BJ (cell line): ENCODE measurements at regions not wholly inside any gene's neighbourhood (a gene's known extent, or its start where the extent isn't known, plus 50 kb on each side); places are given as distances from the start of the nearest gene placed in this dataset.

Experiments used
- CTCF ChIA-PET: fragments of 350-600 bp; formaldehyde crosslinking; extraction: SDS; loops from one replicate; lab custom pipeline; 2021; ENCODE audit warnings: antibody characterized with exemption, inconsistent platforms; lab: Yijun Ruan, JAX
- POLR2A ChIA-PET: fragments of 300-600 bp; sonication (Branson Sonifier 250); formaldehyde crosslinking; extraction: SDS; loops from one replicate; lab custom pipeline; 2021; ENCODE audit warnings: antibody characterized with exemption; lab: Charles Lee
- DNase-seq: peaks from one replicate; pipeline ENCODE4 v3.0.0-alpha.2; 2011; ENCODE audit warnings: low read depth
- H3K27me3 ChIP-seq: 2 replicates; pipeline ENCODE4 v1.6.0; 2011; ENCODE audit warnings: low read length; ENCODE audit not compliant: control insufficient read depth, insufficient read depth
- H3K36me3 ChIP-seq: 2 replicates; pipeline ENCODE4 v1.5.1; 2011; ENCODE audit warnings: low read length; ENCODE audit not compliant: control insufficient read depth, insufficient read depth
- H3K4me3 ChIP-seq: 2 replicates; pipeline ENCODE4 v1.5.1; 2011; ENCODE audit warnings: low read depth, mild to moderate bottlenecking, control low read depth, low read length
- TF ChIP-seq, protein P1 (sequence below): IDR thresholded peaks from 2 replicates; pipeline ENCODE4 v1.5.1; 2011; ENCODE audit warnings: low read depth, mild to moderate bottlenecking, control low read depth, inconsistent platforms, low read length, moderate library complexity; ENCODE audit not compliant: insufficient read depth

DNA sequence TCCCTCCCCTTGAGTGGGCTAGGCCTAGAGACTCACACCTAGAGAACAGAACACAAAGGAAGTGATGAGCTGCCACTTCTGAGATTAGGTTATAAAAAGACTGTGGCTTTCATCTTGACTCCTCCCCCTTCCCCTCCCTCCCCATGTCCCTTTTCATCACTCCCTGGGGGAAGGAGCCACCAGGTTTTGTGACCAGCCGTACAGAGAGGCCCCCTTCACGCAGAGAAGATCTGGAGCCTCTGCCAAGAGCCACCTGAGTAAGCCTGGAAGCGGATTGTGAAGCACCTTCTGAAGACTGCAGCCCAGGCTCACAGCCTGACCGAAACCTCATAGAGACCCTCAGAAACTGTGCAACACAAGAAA is 118.4 kb upstream of the NXT1 start:
- H3K4me3 ChIP-seq, result no peak overlapping the region

DNA sequence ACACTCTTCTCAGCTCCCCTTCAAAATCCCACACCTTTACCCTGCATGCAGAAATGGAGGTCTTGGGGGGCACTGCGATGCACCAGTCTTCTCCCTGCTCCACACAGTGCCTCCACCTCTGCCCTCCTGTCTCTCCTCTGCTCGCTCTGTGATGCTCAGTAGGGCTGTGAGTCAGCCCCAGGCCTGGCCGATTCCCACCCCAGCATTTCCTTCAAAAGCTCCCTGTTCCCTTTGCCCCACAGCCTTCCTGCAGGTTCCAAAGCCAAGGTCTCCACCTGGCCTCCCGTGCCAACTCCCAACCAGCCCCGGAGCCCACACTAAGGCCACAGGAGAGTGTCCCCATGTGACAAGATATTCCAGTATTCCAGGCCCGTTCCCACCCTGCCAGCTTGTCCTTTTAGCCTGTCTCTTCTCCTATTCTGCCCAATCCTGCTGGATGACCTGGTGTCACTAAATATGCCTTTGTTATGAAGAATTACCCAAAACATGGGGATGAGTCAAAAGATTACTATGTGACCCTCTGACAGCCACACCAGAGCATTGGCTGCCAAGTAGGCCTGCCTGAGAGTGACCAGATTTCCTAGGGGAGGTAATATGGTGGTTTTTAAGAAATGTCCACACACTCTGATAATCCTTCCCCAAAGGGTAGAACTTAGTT is 118.9 kb upstream of the NXT1 start:
- Histone ChIP-seq H3K4me3 (no peak overlapping the region), H3K27me3 (no peaks in the 10 kb centered on the region), H3K36me3 (no peaks in the 10 kb centered on the region)
- ChIA-PET CTCF (interaction anchor here (0.6 to 1.5 kb wide), 4 partner anchors 12 to 1512 kb away, joined by 3 to 4 read pairs (median 3); no protein-coding TSS in a partner anchor), POLR2A (no interaction called here)
- TF ChIP-seq, protein P1, sequence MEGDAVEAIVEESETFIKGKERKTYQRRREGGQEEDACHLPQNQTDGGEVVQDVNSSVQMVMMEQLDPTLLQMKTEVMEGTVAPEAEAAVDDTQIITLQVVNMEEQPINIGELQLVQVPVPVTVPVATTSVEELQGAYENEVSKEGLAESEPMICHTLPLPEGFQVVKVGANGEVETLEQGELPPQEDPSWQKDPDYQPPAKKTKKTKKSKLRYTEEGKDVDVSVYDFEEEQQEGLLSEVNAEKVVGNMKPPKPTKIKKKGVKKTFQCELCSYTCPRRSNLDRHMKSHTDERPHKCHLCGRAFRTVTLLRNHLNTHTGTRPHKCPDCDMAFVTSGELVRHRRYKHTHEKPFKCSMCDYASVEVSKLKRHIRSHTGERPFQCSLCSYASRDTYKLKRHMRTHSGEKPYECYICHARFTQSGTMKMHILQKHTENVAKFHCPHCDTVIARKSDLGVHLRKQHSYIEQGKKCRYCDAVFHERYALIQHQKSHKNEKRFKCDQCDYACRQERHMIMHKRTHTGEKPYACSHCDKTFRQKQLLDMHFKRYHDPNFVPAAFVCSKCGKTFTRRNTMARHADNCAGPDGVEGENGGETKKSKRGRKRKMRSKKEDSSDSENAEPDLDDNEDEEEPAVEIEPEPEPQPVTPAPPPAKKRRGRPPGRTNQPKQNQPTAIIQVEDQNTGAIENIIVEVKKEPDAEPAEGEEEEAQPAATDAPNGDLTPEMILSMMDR, result no peak
- DNase-seq, result no peak

More for the DNA sequence above, 118.4 kb upstream of the NXT1 start:
- TF ChIP-seq, protein P1, result no peak
- no peak for DNase-seq
- Histone ChIP-seq H3K36me3 (no peaks in the 10 kb centered on the region), H3K27me3 (no peaks in the 10 kb centered on the region)
- CTCF ChIA-PET, result interaction anchor here (1.1 to 1.5 kb wide), 3 partner anchors 12 to 37 kb away, joined by 3 to 4 read pairs (median 3); no protein-coding TSS in a partner anchor
- POLR2A ChIA-PET, result no interaction called here

DNA sequence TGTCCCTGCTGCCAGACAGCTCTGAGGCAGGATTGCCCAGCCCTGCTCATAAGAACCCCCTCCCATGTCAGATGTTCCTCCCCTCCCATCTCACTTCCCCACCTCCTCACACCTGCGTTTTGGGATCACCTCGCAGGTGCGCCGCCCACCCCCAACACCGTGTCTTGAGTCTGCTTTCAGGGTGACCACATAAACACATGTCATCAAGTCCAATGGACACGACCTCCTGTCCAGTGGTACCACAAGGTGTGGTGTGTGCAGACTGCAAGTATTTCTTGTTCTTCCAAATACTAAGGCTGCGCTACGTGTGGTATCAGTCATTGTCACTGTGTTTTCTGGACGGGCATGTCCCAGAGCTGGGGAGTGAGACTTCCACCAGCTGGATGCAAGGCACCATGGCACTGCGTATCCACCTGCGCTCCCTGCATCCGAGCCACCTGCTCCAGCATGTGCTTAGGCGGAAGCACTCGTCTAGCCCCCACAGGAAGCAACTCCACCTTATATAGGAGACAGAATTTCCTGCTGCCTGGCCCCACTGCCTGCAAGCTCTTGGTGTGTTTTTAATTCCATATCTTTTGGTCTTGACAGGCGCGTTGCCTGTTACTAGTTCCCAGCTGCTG is 119.7 kb upstream of the NXT1 start:
- TF ChIP-seq, protein P1, result no peak
- ChIA-PET CTCF (interaction anchor here (0.6 to 1.5 kb wide), 5 partner anchors 13 to 1512 kb away, joined by 3 read pairs; no protein-coding TSS in a partner anchor), POLR2A (no interaction called here)

DNA sequence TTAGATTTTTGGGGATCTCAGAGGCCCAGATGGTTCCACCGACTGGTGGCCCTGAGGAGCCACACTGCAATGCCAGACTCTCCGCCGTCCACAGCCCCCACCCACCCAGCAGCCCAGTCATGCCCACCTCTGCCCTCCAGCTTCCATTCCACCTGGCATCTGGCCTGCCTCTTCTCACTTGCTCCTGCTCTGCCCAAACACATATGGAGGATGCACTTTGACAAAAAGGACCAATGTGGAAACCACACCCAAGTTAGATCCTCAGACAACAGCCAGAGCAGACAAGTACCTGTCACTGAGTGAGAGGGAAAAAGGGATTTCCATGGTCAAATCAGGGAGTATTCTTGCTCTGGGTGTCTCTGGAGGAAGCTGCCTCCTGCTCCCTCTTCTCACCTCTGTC is 120.6 kb upstream of the NXT1 start:
- TF ChIP-seq, protein P1, result no peak
- ChIA-PET POLR2A (no interaction called here), CTCF (interaction anchor here (0.6 kb wide), 2 partner anchors 179 to 211 kb away, joined by 3 read pairs; no protein-coding TSS in a partner anchor)
- H3K4me3 ChIP-seq, result no peak overlapping the region
- H3K27me3 ChIP-seq, result no peaks in the 10 kb centered on the region
- H3K36me3 ChIP-seq, result no peaks in the 10 kb centered on the region
- no peak for DNase-seq

More for the DNA sequence above, 119.7 kb upstream of the NXT1 start:
- no peaks in the 10 kb centered on the region for H3K27me3 ChIP-seq
- no peak overlapping the region for H3K4me3 ChIP-seq
- H3K36me3 ChIP-seq, result no peaks in the 10 kb centered on the region
- DNase-seq, result no peak

DNA sequence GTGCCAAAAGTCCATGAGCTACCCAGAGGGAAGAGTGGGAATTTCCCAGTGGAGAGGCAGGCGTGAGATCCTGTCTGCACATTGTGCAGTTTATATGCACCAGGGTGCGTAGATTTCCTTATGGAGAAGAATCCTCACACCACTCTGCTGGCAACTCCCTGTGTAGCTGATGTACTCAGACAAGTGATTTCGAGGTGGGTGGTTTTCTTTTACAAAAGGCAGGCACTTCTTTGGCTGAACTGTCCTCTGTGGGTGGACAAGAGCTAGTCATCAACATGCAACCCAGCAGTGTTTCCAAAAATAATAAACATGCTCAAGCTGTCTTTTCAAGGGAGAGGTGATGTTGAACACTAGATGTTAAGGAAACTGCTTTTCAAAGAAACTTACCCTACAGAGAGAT is 121.7 kb upstream of the NXT1 start:
- TF ChIP-seq, protein P1, result no peak

More for the DNA sequence above, 121.7 kb upstream of the NXT1 start:
- DNase-seq, result no peak
- H3K4me3 ChIP-seq, result no peak overlapping the region
- no peaks in the 10 kb centered on the region for H3K27me3 ChIP-seq
- ChIA-PET CTCF (interaction anchor here (1.1 kb wide), 1 partner anchor 537 kb away, joined by 3 read pairs; no protein-coding TSS in a partner anchor), POLR2A (no interaction called here)
- no peaks in the 10 kb centered on the region for H3K36me3 ChIP-seq
